Neural cell (in vitro differentiated cells): ENCODE measurements at regions not wholly inside any gene's neighbourhood (a gene's known extent, or its start where the extent isn't known, plus 50 kb on each side); places are given as distances from the start of the nearest gene placed in this dataset.

Experiments
- H2AFZ ChIP-seq: fragments of 200-600, 300-800 bp; sonication (generic), shearing (Covaris generic); 2 replicates; pipeline ENCODE4 v1.6.0; 2014; ENCODE audit warnings: low read depth, mild to moderate bottlenecking, antibody characterized with exemption, low read length, moderate library complexity
- H3F3A ChIP-seq: fragments of 200-600 bp; shearing (Covaris generic); 2 replicates; pipeline ENCODE4 v1.6.1; 2016; ENCODE audit warnings: mild to moderate bottlenecking, moderate library complexity, mixed read lengths, antibody characterized with exemption, low read length; ENCODE audit not compliant: insufficient read depth, poor library complexity, severe bottlenecking
- H3K27ac ChIP-seq: fragments of 200-600, 300-800 bp; sonication (generic), shearing (Covaris generic); 2 replicates; pipeline ENCODE4 v1.5.1; 2014; ENCODE audit warnings: mild to moderate bottlenecking, low read length, moderate library complexity
- H3K27me3 ChIP-seq: fragments of 300-800, 200-600 bp; sonication (generic), shearing (Covaris generic); 2 replicates; pipeline ENCODE4 v1.6.0; 2014; ENCODE audit warnings: mild to moderate bottlenecking, low read depth, low read length, moderate library complexity; ENCODE audit not compliant: insufficient read depth
- H3K36me3 ChIP-seq: fragments of 300-800, 200-600 bp; sonication (generic), shearing (Covaris generic); 2 replicates; pipeline ENCODE4 v1.5.1; 2014; ENCODE audit warnings: mild to moderate bottlenecking, antibody characterized with exemption, low read length, moderate library complexity; ENCODE audit not compliant: insufficient read depth
- H3K4me2 ChIP-seq: fragments of 300-800, 200-600 bp; sonication (generic), shearing (Covaris generic); 2 replicates; pipeline ENCODE4 v1.6.0; 2014; ENCODE audit warnings: mild to moderate bottlenecking, low read length
- H3K4me3 ChIP-seq: fragments of 300-800, 200-600 bp; sonication (generic), shearing (Covaris generic); 2 replicates; pipeline ENCODE4 v1.5.1; 2014; ENCODE audit warnings: mild to moderate bottlenecking, low read length, moderate library complexity
- H3K79me2 ChIP-seq: fragments of 200-600 bp; shearing (Covaris generic); replicated peaks from 2 replicates; pipeline ENCODE4 v1.6.0; 2014; ENCODE audit warnings: mild to moderate bottlenecking, low read length, moderate library complexity; ENCODE audit not compliant: insufficient read depth
- H3K9ac ChIP-seq: fragments of 300-800, 200-600 bp; sonication (generic), shearing (Covaris generic); 2 replicates; pipeline ENCODE4 v1.6.1; 2016; ENCODE audit warnings: mild to moderate bottlenecking, low read length, mixed read lengths
- H3K9me2 ChIP-seq: fragments of 200-600 bp; shearing (Covaris generic); 2 replicates; pipeline ENCODE4 v1.6.1; 2016; ENCODE audit warnings: mild to moderate bottlenecking, low read length, mixed read lengths; ENCODE audit not compliant: insufficient read depth
- H3K9me3 ChIP-seq: fragments of 200-600, 300-800 bp; sonication (generic), shearing (Covaris generic); 2 replicates; pipeline ENCODE4 v1.6.1; 2016; ENCODE audit warnings: mild to moderate bottlenecking, mixed run types, low read length, moderate library complexity, mixed read lengths
- H4K20me1 ChIP-seq: fragments of 200-600 bp; shearing (Covaris generic); 2 replicates; pipeline ENCODE4 v1.6.1; 2016; ENCODE audit warnings: mild to moderate bottlenecking, mixed run types; ENCODE audit not compliant: insufficient read depth
- EP300 ChIP-seq: fragments of 450-650 bp; conservative IDR thresholded peaks from 2 replicates; pipeline ENCODE4 v1.6.1; 2014; ENCODE audit warnings: antibody characterized with exemption, mild to moderate bottlenecking, moderate library complexity; ENCODE audit not compliant: poor library complexity, severe bottlenecking
- EZH2 ChIP-seq: fragments of 200-600, 300-800 bp; shearing (Covaris generic), sonication (generic); IDR thresholded peaks from 2 replicates; pipeline ENCODE4 v1.6.1; 2014; ENCODE audit warnings: antibody characterized with exemption, low read length, borderline replicate concordance, mild to moderate bottlenecking; ENCODE audit not compliant: insufficient read depth, poor library complexity, severe bottlenecking
- MXI1 ChIP-seq: fragments of 450-650 bp; conservative IDR thresholded peaks from 2 replicates; pipeline ENCODE4 v1.6.1; 2014; ENCODE audit warnings: antibody characterized with exemption, mild to moderate bottlenecking; ENCODE audit not compliant: poor library complexity, severe bottlenecking
- POLR2AphosphoS5 ChIP-seq: IDR thresholded peaks from 2 replicates; pipeline ENCODE4 v1.6.1; 2012
- RAD21 ChIP-seq: fragments of 450-650 bp; conservative IDR thresholded peaks from 2 replicates; pipeline ENCODE4 v1.6.1; 2014; ENCODE audit warnings: antibody characterized with exemption, mild to moderate bottlenecking, moderate library complexity
- SMC3 ChIP-seq: fragments of 450-650 bp; conservative IDR thresholded peaks from 2 replicates; pipeline ENCODE4 v1.6.1; 2014; ENCODE audit warnings: antibody characterized with exemption, mild to moderate bottlenecking, moderate library complexity; ENCODE audit not compliant: poor library complexity
- TAF1 ChIP-seq: IDR thresholded peaks from 2 replicates; pipeline ENCODE4 v1.6.1; 2012; ENCODE audit warnings: low read depth
- TF ChIP-seq, protein P1 (sequence below): fragments of 450-650 bp; IDR thresholded peaks from 2 replicates; pipeline ENCODE4 v1.5.1; 2014; ENCODE audit warnings: antibody characterized with exemption, mild to moderate bottlenecking, moderate library complexity; ENCODE audit not compliant: poor library complexity, severe bottlenecking
- TF ChIP-seq, protein P2 (sequence below): IDR thresholded peaks from 2 replicates; pipeline ENCODE4 v1.6.1; 2012; ENCODE audit warnings: borderline replicate concordance

GRCh38 chr13:53408306-53408705 is 379.7 kb downstream of the OLFM4 start:
- H3K36me3 ChIP-seq, result no peaks in the 10 kb centered on the region
- no peaks in the 10 kb centered on the region for H3K9me3 ChIP-seq
- H3F3A ChIP-seq, result no peaks in the 10 kb centered on the region
- no peaks in the 10 kb centered on the region for H3K79me2 ChIP-seq
- no peaks in the 10 kb centered on the region for H4K20me1 ChIP-seq
- H3K27me3 ChIP-seq, result no peaks in the 10 kb centered on the region
- no peak overlapping the region for H2AFZ ChIP-seq
- H3K9ac ChIP-seq, result no peak overlapping the region
- no peak overlapping the region for H3K27ac ChIP-seq
- no peak overlapping the region for H3K4me2 ChIP-seq
- no peaks in the 10 kb centered on the region for H3K9me2 ChIP-seq
- TF ChIP-seq EP300 (no peak), POLR2AphosphoS5 (no peak), MXI1 (no peak), TAF1 (no peak), SMC3 (no peak), EZH2 (no peak), RAD21 (no peak)
- TF ChIP-seq, protein P1, sequence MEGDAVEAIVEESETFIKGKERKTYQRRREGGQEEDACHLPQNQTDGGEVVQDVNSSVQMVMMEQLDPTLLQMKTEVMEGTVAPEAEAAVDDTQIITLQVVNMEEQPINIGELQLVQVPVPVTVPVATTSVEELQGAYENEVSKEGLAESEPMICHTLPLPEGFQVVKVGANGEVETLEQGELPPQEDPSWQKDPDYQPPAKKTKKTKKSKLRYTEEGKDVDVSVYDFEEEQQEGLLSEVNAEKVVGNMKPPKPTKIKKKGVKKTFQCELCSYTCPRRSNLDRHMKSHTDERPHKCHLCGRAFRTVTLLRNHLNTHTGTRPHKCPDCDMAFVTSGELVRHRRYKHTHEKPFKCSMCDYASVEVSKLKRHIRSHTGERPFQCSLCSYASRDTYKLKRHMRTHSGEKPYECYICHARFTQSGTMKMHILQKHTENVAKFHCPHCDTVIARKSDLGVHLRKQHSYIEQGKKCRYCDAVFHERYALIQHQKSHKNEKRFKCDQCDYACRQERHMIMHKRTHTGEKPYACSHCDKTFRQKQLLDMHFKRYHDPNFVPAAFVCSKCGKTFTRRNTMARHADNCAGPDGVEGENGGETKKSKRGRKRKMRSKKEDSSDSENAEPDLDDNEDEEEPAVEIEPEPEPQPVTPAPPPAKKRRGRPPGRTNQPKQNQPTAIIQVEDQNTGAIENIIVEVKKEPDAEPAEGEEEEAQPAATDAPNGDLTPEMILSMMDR, result no peak
- TF ChIP-seq, protein P2, sequence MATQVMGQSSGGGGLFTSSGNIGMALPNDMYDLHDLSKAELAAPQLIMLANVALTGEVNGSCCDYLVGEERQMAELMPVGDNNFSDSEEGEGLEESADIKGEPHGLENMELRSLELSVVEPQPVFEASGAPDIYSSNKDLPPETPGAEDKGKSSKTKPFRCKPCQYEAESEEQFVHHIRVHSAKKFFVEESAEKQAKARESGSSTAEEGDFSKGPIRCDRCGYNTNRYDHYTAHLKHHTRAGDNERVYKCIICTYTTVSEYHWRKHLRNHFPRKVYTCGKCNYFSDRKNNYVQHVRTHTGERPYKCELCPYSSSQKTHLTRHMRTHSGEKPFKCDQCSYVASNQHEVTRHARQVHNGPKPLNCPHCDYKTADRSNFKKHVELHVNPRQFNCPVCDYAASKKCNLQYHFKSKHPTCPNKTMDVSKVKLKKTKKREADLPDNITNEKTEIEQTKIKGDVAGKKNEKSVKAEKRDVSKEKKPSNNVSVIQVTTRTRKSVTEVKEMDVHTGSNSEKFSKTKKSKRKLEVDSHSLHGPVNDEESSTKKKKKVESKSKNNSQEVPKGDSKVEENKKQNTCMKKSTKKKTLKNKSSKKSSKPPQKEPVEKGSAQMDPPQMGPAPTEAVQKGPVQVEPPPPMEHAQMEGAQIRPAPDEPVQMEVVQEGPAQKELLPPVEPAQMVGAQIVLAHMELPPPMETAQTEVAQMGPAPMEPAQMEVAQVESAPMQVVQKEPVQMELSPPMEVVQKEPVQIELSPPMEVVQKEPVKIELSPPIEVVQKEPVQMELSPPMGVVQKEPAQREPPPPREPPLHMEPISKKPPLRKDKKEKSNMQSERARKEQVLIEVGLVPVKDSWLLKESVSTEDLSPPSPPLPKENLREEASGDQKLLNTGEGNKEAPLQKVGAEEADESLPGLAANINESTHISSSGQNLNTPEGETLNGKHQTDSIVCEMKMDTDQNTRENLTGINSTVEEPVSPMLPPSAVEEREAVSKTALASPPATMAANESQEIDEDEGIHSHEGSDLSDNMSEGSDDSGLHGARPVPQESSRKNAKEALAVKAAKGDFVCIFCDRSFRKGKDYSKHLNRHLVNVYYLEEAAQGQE, result no peak
- H3K4me3 ChIP-seq, result no peak overlapping the region

DNA sequence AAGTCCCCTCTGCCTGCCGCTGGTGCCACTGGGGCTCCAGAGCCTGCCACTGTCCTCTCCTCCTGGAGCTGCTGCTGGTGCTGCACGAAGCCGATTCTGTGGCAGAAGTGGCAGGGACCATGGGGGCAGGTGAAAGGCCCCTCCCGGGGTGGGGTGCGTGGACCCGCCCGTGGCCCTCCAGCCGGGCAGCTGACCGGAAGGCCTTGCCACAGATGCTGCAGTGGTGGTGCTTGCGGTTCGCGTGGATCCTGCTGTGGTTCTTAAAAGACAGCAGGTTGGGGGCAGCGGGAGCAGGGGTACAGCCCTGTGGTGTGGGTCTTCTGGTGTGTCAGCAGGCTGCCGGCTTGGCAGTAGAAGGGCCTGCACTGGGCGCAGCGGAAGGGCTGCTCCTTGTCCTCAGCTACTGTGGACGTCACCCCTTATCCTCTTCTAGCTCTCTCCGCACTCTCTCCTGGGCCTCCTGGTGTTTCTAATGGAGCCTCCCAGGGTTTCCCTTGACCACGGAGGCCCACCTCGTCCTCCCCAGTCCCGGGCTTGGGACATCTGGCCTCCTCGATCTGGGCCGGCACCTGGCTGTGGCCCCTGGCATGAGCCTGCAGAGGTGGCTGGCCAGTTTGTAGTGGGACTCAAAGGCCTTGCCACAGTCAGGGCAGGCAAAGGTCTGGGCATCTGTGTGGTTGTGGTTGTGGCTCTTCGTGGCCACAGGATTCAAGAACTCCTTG is 380.4 kb downstream of the OLFM4 start:
- no peak overlapping the region for H2AFZ ChIP-seq
- no peaks in the 10 kb centered on the region for H4K20me1 ChIP-seq
- TF ChIP-seq TAF1 (no peak), POLR2AphosphoS5 (no peak), MXI1 (no peak), RAD21 (no peak), EP300 (no peak), SMC3 (no peak), EZH2 (no peak)
- TF ChIP-seq, protein P2, result no peak
- TF ChIP-seq, protein P1, result no peak
- H3F3A ChIP-seq, result no peaks in the 10 kb centered on the region
- H3K9me3 ChIP-seq, result no peaks in the 10 kb centered on the region
- no peak overlapping the region for H3K4me3 ChIP-seq
- H3K9ac ChIP-seq, result no peak overlapping the region
- no peaks in the 10 kb centered on the region for H3K36me3 ChIP-seq
- H3K79me2 ChIP-seq, result no peaks in the 10 kb centered on the region
- H3K9me2 ChIP-seq, result no peaks in the 10 kb centered on the region
- no peak overlapping the region for H3K27ac ChIP-seq
- H3K4me2 ChIP-seq, result no peak overlapping the region
- no peaks in the 10 kb centered on the region for H3K27me3 ChIP-seq
